ENCODE measurements at regions not wholly inside any gene's neighbourhood (a gene's known extent, or its start where the extent isn't known, plus 50 kb on each side); places are given as distances from the start of the nearest gene placed in this dataset.

GRCh38 chr7:9698375-9698774 lies 1265.0 kb downstream of the NXPH1 start:
- TF ChIP-seq EGR1 (IDR thresholded peaks at IDR 0.05): no peak
- TF ChIP-seq FOXM1 (IDR thresholded peaks at IDR 0.05; ENCODE audit: borderline replicate concordance, low read depth): no peak
- TF ChIP-seq ZBTB7A (IDR thresholded peaks at IDR 0.05; ENCODE audit: low read depth): no peak
- no peak for TF ChIP-seq CEBPB (IDR thresholded peaks at IDR 0.05)
- no peak for TF ChIP-seq NFIC (IDR thresholded peaks at IDR 0.05)
- TF ChIP-seq REST (IDR thresholded peaks at IDR 0.05; ENCODE audit: low read depth): no peak
- TF ChIP-seq TAF1 (IDR thresholded peaks at IDR 0.05; ENCODE audit: low read depth): no peak
- TF ChIP-seq RAD21 (IDR thresholded peaks at IDR 0.05; ENCODE audit: low read depth): no peak
- TF ChIP-seq MAX (IDR thresholded peaks at IDR 0.05): no peak
- TF ChIP-seq TCF12 (IDR thresholded peaks at IDR 0.05; ENCODE audit: low read depth): no peak
- TF ChIP-seq USF1 (IDR thresholded peaks at IDR 0.05): no peak
- no peak for TF ChIP-seq CREB1 (IDR thresholded peaks at IDR 0.05; ENCODE audit: low read depth)
- TF ChIP-seq TEAD4 (IDR thresholded peaks at IDR 0.05): no peak
- TF ChIP-seq YY1 (IDR thresholded peaks at IDR 0.05; ENCODE audit: low read depth): no peak

DNA sequence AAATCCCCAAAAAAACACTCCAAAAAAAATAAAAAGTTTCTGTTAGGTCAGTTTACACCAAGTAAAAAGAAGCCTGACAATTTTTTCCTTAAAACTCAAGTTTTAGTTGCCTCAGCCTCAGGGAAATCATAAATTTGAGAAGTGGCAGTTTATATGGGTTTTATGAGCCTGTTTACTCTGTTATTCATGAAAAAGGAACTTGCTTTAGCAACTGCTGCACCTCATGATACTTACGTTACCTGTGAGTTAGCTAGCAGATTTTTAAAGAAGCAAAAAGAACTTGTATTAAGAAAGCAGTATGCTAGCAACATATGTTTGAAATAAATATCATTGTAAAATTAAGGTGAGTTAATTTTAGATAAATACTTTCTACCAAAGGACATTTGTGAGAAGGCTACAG lies 1264.5 kb upstream of the PHF14 start:
- TF ChIP-seq NFIC (IDR thresholded peaks at IDR 0.05) (no peak), ZBTB7A (IDR thresholded peaks at IDR 0.05; ENCODE audit: low read depth) (no peak), EGR1 (IDR thresholded peaks at IDR 0.05) (no peak), CREB1 (IDR thresholded peaks at IDR 0.05; ENCODE audit: low read depth) (no peak), FOXM1 (IDR thresholded peaks at IDR 0.05; ENCODE audit: borderline replicate concordance, low read depth) (no peak), CEBPB (IDR thresholded peaks at IDR 0.05) (no peak), YY1 (IDR thresholded peaks at IDR 0.05; ENCODE audit: low read depth) (no peak), TEAD4 (IDR thresholded peaks at IDR 0.05) (no peak), TCF12 (IDR thresholded peaks at IDR 0.05; ENCODE audit: low read depth) (no peak), MAX (IDR thresholded peaks at IDR 0.05) (no peak), REST (IDR thresholded peaks at IDR 0.05; ENCODE audit: low read depth) (no peak), TAF1 (IDR thresholded peaks at IDR 0.05; ENCODE audit: low read depth) (no peak), EP300 (IDR thresholded peaks at IDR 0.05; ENCODE audit: borderline replicate concordance) (no peak), USF1 (IDR thresholded peaks at IDR 0.05) (no peak), RAD21 (IDR thresholded peaks at IDR 0.05; ENCODE audit: low read depth) (no peak)

DNA sequence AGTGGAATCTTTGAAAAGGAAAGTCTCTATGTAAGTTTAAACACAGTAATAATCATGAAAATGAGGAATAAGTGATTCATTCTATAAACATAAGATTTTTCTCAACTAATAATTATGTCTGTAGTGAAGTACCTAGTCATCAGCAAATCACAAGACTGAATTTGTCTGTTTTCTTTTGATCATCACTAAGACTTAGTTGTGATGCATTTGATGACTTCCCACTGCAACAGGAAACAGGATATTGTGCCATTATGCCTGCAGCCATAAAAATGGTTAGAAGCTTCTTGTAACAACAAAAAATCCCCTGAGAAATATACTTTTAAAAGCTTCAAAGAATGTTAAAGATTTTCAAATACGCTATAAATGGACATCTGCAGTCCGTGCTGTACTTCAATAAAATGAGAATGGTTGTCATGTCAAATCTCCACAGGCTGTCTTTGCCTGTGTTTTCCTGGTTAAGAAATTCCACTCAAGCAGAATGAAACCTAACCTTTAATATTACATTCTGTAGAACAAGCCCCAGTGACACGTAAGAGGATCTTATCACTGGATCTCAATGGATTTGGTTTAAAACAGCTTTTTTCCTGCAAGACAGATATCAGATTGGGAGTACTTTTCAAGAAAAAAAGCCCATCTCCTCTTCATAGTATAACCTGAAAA lies 1262.3 kb upstream of the PHF14 start:
- no peak for TF ChIP-seq ZBTB7A (IDR thresholded peaks at IDR 0.05; ENCODE audit: low read depth)
- no peak for TF ChIP-seq FOXM1 (IDR thresholded peaks at IDR 0.05; ENCODE audit: borderline replicate concordance, low read depth)
- TF ChIP-seq CREB1 (IDR thresholded peaks at IDR 0.05; ENCODE audit: low read depth): no peak
- TF ChIP-seq TCF12 (IDR thresholded peaks at IDR 0.05; ENCODE audit: low read depth): no peak
- TF ChIP-seq CEBPB (IDR thresholded peaks at IDR 0.05): no peak
- TF ChIP-seq NFIC (IDR thresholded peaks at IDR 0.05): no peak
- no peak for TF ChIP-seq MAX (IDR thresholded peaks at IDR 0.05)
- no peak for TF ChIP-seq YY1 (IDR thresholded peaks at IDR 0.05; ENCODE audit: low read depth)
- no peak for TF ChIP-seq USF1 (IDR thresholded peaks at IDR 0.05)
- no peak for TF ChIP-seq RAD21 (IDR thresholded peaks at IDR 0.05; ENCODE audit: low read depth)
- no peak for TF ChIP-seq TAF1 (IDR thresholded peaks at IDR 0.05; ENCODE audit: low read depth)
- TF ChIP-seq EP300 (IDR thresholded peaks at IDR 0.05; ENCODE audit: borderline replicate concordance): no peak
- TF ChIP-seq EGR1 (IDR thresholded peaks at IDR 0.05): no peak
- no peak for TF ChIP-seq REST (IDR thresholded peaks at IDR 0.05; ENCODE audit: low read depth)
- TF ChIP-seq TEAD4 (IDR thresholded peaks at IDR 0.05): no peak

Data from Ishikawa (cell line).